IPS DF 6.9 (cell line): ENCODE measurements at regions not wholly inside any gene's neighbourhood (a gene's known extent, or its start where the extent isn't known, plus 50 kb on each side); places are given as distances from the start of the nearest gene placed in this dataset.

Experiments
- DNase-seq: peaks from one replicate; pipeline ENCODE4 v3.0.0-alpha.2; 2013; ENCODE audit warnings: low read depth, low spot score
- H3K27ac ChIP-seq: one replicate; pipeline ENCODE4 v1.5.1; 2013; ENCODE audit warnings: low read length, control low read depth
- H3K27me3 ChIP-seq: 2 replicates; pipeline ENCODE4 v1.6.1; 2013; ENCODE audit warnings: mild to moderate bottlenecking, low read length; ENCODE audit not compliant: control insufficient read depth, insufficient read depth
- H3K36me3 ChIP-seq: 2 replicates; pipeline ENCODE4 v1.6.1; 2013; ENCODE audit warnings: low read length; ENCODE audit not compliant: control insufficient read depth, insufficient read depth
- H3K4me1 ChIP-seq: 2 replicates; pipeline ENCODE4 v1.6.1; 2013; ENCODE audit warnings: low read length; ENCODE audit not compliant: control insufficient read depth, insufficient read depth
- H3K4me3 ChIP-seq: 2 replicates; pipeline ENCODE4 v1.5.1; 2013; ENCODE audit warnings: mild to moderate bottlenecking, low read length
- H3K9me3 ChIP-seq: 2 replicates; pipeline ENCODE4 v1.6.1; 2013; ENCODE audit warnings: low read length, inconsistent platforms; ENCODE audit not compliant: control insufficient read depth, insufficient read depth
- WGBS: extraction: QIAGEN DNeasy Blood & Tissue Kit; methylation state at CpG from one replicate; pipeline ENCODE4 v1.1.7; 2013; ENCODE audit warnings: mixed read lengths, missing lambda C conversion rate; ENCODE audit not compliant: insufficient read length, insufficient coverage; 5-methylcytosine and 5-hydroxymethylcytosine counted together

GRCh38 chr5:56326770-56327169 lies 93.6 kb upstream of the ANKRD55 start:
- no CpG with 5 or more reads among the region's 3 CpGs for WGBS
- no peak overlapping the region for H3K27ac ChIP-seq
- no peaks in the 10 kb centered on the region for H3K27me3 ChIP-seq
- H3K9me3 ChIP-seq, result no peaks in the 10 kb centered on the region
- no peaks in the 10 kb centered on the region for H3K4me1 ChIP-seq
- no peaks in the 10 kb centered on the region for H3K36me3 ChIP-seq
- H3K4me3 ChIP-seq, result no peak overlapping the region
- DNase-seq, result no peak

- H3K9me3 ChIP-seq, result no peaks in the 10 kb centered on the region
- DNase-seq, result no peak
- no peaks in the 10 kb centered on the region for H3K4me1 ChIP-seq
- no peaks in the 10 kb centered on the region for H3K36me3 ChIP-seq
- H3K27ac ChIP-seq, result no peak overlapping the region
- no peak overlapping the region for H3K4me3 ChIP-seq
- H3K27me3 ChIP-seq, result no peaks in the 10 kb centered on the region
These were observed 93.0 kb upstream of the ANKRD55 start for GRCh38 chr5:56326116-56326515.

- Histone ChIP-seq H3K36me3 (no peaks in the 10 kb centered on the region), H3K4me1 (no peaks in the 10 kb centered on the region), H3K27ac (no peak overlapping the region), H3K27me3 (no peaks in the 10 kb centered on the region), H3K4me3 (no peak overlapping the region), H3K9me3 (no peaks in the 10 kb centered on the region)
- WGBS, result no CpG with 5 or more reads among the region's 2 CpGs
- DNase-seq, result no peak
These were observed 91.9 kb upstream of the ANKRD55 start for GRCh38 chr5:56325039-56325438.

GRCh38 chr5:56323505-56323904 lies 90.4 kb upstream of the ANKRD55 start:
- no peaks in the 10 kb centered on the region for H3K9me3 ChIP-seq
- H3K4me1 ChIP-seq, result no peaks in the 10 kb centered on the region
- no peak for DNase-seq
- no CpG with 5 or more reads among the region's 2 CpGs for WGBS
- no peaks in the 10 kb centered on the region for H3K27me3 ChIP-seq
- H3K4me3 ChIP-seq, result no peak overlapping the region
- H3K27ac ChIP-seq, result no peak overlapping the region
- no peaks in the 10 kb centered on the region for H3K36me3 ChIP-seq

GRCh38 chr5:56322592-56322991 lies 89.5 kb upstream of the ANKRD55 start:
- Histone ChIP-seq H3K4me3 (no peak overlapping the region), H3K9me3 (no peaks in the 10 kb centered on the region), H3K27me3 (no peaks in the 10 kb centered on the region), H3K36me3 (no peaks in the 10 kb centered on the region), H3K27ac (no peak overlapping the region), H3K4me1 (no peaks in the 10 kb centered on the region)
- no CpG with 5 or more reads among the region's 10 CpGs for WGBS
- no peak for DNase-seq

GRCh38 chr5:56321236-56321881 lies 88.2 kb upstream of the ANKRD55 start:
- H3K4me3 ChIP-seq, result no peak overlapping the region
- DNase-seq, result no peak
- H3K4me1 ChIP-seq, result no peaks in the 10 kb centered on the region
- no peak overlapping the region for H3K27ac ChIP-seq
- H3K9me3 ChIP-seq, result no peaks in the 10 kb centered on the region
- H3K27me3 ChIP-seq, result no peaks in the 10 kb centered on the region
- no CpG with 5 or more reads among the region's 10 CpGs for WGBS
- H3K36me3 ChIP-seq, result no peaks in the 10 kb centered on the region

GRCh38 chr5:56320686-56321085 lies 87.6 kb upstream of the ANKRD55 start:
- no peaks in the 10 kb centered on the region for H3K27me3 ChIP-seq
- no peaks in the 10 kb centered on the region for H3K4me1 ChIP-seq

GRCh38 chr5:56319526-56320181 lies 86.5 kb upstream of the ANKRD55 start:
- Histone ChIP-seq H3K27ac (no peak overlapping the region), H3K4me1 (no peaks in the 10 kb centered on the region), H3K36me3 (no peaks in the 10 kb centered on the region), H3K4me3 (no peak overlapping the region), H3K9me3 (no peaks in the 10 kb centered on the region), H3K27me3 (no peaks in the 10 kb centered on the region)
- no CpG with 5 or more reads among the region's 19 CpGs for WGBS
- no peak for DNase-seq

More at GRCh38 chr5:56320686-56321085, 87.6 kb upstream of the ANKRD55 start:
- Histone ChIP-seq H3K27ac (no peak overlapping the region), H3K9me3 (no peaks in the 10 kb centered on the region), H3K36me3 (no peaks in the 10 kb centered on the region), H3K4me3 (no peak overlapping the region)
- no CpG with 5 or more reads among the region's 3 CpGs for WGBS
- DNase-seq, result no peak

- no peak for DNase-seq
- no CpG with 5 or more reads among the region's 7 CpGs for WGBS
- H3K9me3 ChIP-seq, result no peaks in the 10 kb centered on the region
- H3K27me3 ChIP-seq, result no peaks in the 10 kb centered on the region
- no peaks in the 10 kb centered on the region for H3K4me1 ChIP-seq
- no peak overlapping the region for H3K27ac ChIP-seq
- no peaks in the 10 kb centered on the region for H3K36me3 ChIP-seq
- H3K4me3 ChIP-seq, result no peak overlapping the region
These were observed 84.9 kb upstream of the ANKRD55 start for GRCh38 chr5:56317923-56318561.

- Histone ChIP-seq H3K36me3 (no peaks in the 10 kb centered on the region), H3K27me3 (no peaks in the 10 kb centered on the region), H3K9me3 (no peaks in the 10 kb centered on the region), H3K27ac (no peak overlapping the region), H3K4me3 (no peak overlapping the region), H3K4me1 (no peaks in the 10 kb centered on the region)
- WGBS, result no CpG with 5 or more reads among the region's 4 CpGs
- no peak for DNase-seq
These were observed 83.3 kb upstream of the ANKRD55 start for GRCh38 chr5:56316299-56316994.
